HEK293T (cell line): ENCODE measurements at regions not wholly inside any gene's neighbourhood (a gene's known extent, or its start where the extent isn't known, plus 50 kb on each side); places are given as distances from the start of the nearest gene placed in this dataset.

ENCODE experiments used
- ARNT ChIP-seq: fragments of 450-650 bp; IDR thresholded peaks from 2 replicates; pipeline ENCODE4 v1.6.1; 2017; ENCODE audit warnings: mild to moderate bottlenecking
- BHLHE40 ChIP-seq: fragments of 450-650 bp; IDR thresholded peaks from 2 replicates; pipeline ENCODE4 v1.6.1; 2016; ENCODE audit warnings: mild to moderate bottlenecking, moderate library complexity, borderline replicate concordance
- FOXA1 ChIP-seq: fragments of 450-650 bp; IDR thresholded peaks from 2 replicates; pipeline ENCODE4 v1.6.1; 2016; ENCODE audit warnings: mild to moderate bottlenecking
- FOXK2 ChIP-seq: fragments of 450-650 bp; IDR thresholded peaks from 2 replicates; pipeline ENCODE4 v1.6.1; 2016; ENCODE audit warnings: mild to moderate bottlenecking
- SP1 ChIP-seq: fragments of 450-650 bp; IDR thresholded peaks from 2 replicates; pipeline ENCODE4 v1.6.1; 2017
- TARDBP ChIP-seq: fragments of 450-650 bp; IDR thresholded peaks from 2 replicates; pipeline ENCODE4 v1.6.1; 2016

GRCh38 chr20:10925767-10926166 is 252.0 kb upstream of the JAG1 start:
- TF ChIP-seq SP1 (no peak), ARNT (no peak), FOXA1 (no peak), FOXK2 (no peak), BHLHE40 (no peak), TARDBP (no peak)
